Stimulated activated naive CD8-positive, alpha-beta T cell treated with anti-CD3 and anti-CD28 coated beads, Interleukin-15, amount 100 ng/mL, for 72 hours (primary cell): ENCODE measurements at regions not wholly inside any gene's neighbourhood (a gene's known extent, or its start where the extent isn't known, plus 50 kb on each side); places are given as distances from the start of the nearest gene placed in this dataset.

ENCODE experiments used
- ATAC-seq: fragments of 150-1000 bp; cut with Tn5 transposase; 2 replicates; pipeline ENCODE4 v1.10.0; 2021; ENCODE audit warnings: mild to moderate bottlenecking, moderate library complexity
- DNase-seq, 2 donors: peaks; one replicate each; pipeline ENCODE4 v3.0.0; 2021 to 2022
- H3K27ac Mint-ChIP-seq, 2 donors: one replicate each; pipeline ENCODE4 v1.8.0; 2022; ENCODE audit warnings: mild to moderate bottlenecking in 2 of 2, mixed read lengths in 2 of 2, moderate library complexity in 2 of 2
- H3K27me3 Mint-ChIP-seq: one replicate; pipeline ENCODE4 v1.8.0; 2022; ENCODE audit warnings: mixed read lengths
- H3K4me1 Mint-ChIP-seq: one replicate; pipeline ENCODE4 v1.8.0; 2022; ENCODE audit warnings: mild to moderate bottlenecking, mixed read lengths
- H3K4me3 Mint-ChIP-seq, 2 donors: one replicate each; pipeline ENCODE4 v1.8.0; 2022; ENCODE audit warnings: mild to moderate bottlenecking in 2 of 2, mixed read lengths in 2 of 2, moderate library complexity in 1 of 2
- H3K9me3 Mint-ChIP-seq, 2 donors: one replicate each; pipeline ENCODE4 v1.8.0; 2022; ENCODE audit warnings: mixed read lengths in 2 of 2

- H3K4me3 Mint-ChIP-seq: no peak overlapping the region
- peaks cover 35% of the 10 kb centered on the region for H3K27me3 Mint-ChIP-seq
- H3K9me3 Mint-ChIP-seq: no peaks in the 10 kb centered on the region
Measured at GRCh38 chr9:73011181-73011750, 58.4 kb upstream of the ALDH1A1 start.

GRCh38 chr9:73009649-73010288 lies 56.9 kb upstream of the ALDH1A1 start:
- H3K27me3 Mint-ChIP-seq: peaks cover 42% of the 10 kb centered on the region
- ATAC-seq (no peak), DNase-seq (no peak)
- H3K9me3 Mint-ChIP-seq: no peaks in the 10 kb centered on the region
- no peak overlapping the region for H3K27ac Mint-ChIP-seq
- H3K4me3 Mint-ChIP-seq: no peak overlapping the region
- no peaks in the 10 kb centered on the region for H3K4me1 Mint-ChIP-seq

More at GRCh38 chr9:73011181-73011750, 58.4 kb upstream of the ALDH1A1 start:
- ATAC-seq (no peak), DNase-seq (no peak)
- H3K4me1 Mint-ChIP-seq: no peaks in the 10 kb centered on the region
- no peak overlapping the region for H3K27ac Mint-ChIP-seq

- DNase-seq (no peak), ATAC-seq (no peak)
- Mint-ChIP-seq H3K4me1 (no peaks in the 10 kb centered on the region), H3K9me3 (peaks cover 0 to 5% of the 10 kb centered on the region in 2 donors), H3K27ac (no peak overlapping the region), H3K4me3 (no peak overlapping the region), H3K27me3 (peaks cover 42% of the 10 kb centered on the region)
Measured at GRCh38 chr9:73007966-73008672, 55.3 kb upstream of the ALDH1A1 start.

- Mint-ChIP-seq H3K27me3 (peaks cover 39% of the 10 kb centered on the region), H3K4me1 (no peaks in the 10 kb centered on the region)
Measured at GRCh38 chr9:73006986-73007385, 54.1 kb upstream of the ALDH1A1 start.

More at GRCh38 chr9:73006986-73007385, 54.1 kb upstream of the ALDH1A1 start:
- ATAC-seq (no peak), DNase-seq (no peak)
- Mint-ChIP-seq H3K4me3 (no peak overlapping the region), H3K9me3 (peaks cover 0 to 5% of the 10 kb centered on the region in 2 donors), H3K27ac (no peak overlapping the region)
